ENCODE measurements at regions not wholly inside any gene's neighbourhood (a gene's known extent, or its start where the extent isn't known, plus 50 kb on each side); places are given as distances from the start of the nearest gene placed in this dataset.

DNA sequence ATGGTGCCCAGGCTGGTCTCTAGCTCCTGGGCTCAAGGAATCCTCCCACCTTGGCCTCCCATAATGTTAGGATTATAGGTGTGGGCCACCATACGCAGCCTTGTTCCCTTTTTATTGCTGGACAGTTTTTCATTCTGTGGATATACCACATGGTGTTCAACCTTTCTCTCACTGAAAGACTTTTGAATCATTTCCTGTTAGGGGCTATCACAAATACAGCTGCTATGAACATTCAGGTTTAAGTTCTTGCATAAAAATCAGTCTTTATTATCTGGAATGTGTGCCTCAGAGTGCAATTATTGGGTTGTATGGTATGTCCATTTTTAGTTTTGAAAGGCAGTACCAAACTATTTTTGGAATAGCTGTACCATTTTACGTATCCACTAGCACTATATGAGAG lies 647.2 kb downstream of the LIG4 start:
- Mint-ChIP-seq H3K4me3 (no peak overlapping the region), H3K27ac (no peak overlapping the region), H3K27me3 (ENCODE audit: low read depth) (no peaks in the 10 kb centered on the region), H3K36me3 (ENCODE audit: low read depth) (no peaks in the 10 kb centered on the region), H3K4me1 (no peaks in the 10 kb centered on the region), H3K9me3 (no peaks in the 10 kb centered on the region)
- TF ChIP-seq, protein P1, sequence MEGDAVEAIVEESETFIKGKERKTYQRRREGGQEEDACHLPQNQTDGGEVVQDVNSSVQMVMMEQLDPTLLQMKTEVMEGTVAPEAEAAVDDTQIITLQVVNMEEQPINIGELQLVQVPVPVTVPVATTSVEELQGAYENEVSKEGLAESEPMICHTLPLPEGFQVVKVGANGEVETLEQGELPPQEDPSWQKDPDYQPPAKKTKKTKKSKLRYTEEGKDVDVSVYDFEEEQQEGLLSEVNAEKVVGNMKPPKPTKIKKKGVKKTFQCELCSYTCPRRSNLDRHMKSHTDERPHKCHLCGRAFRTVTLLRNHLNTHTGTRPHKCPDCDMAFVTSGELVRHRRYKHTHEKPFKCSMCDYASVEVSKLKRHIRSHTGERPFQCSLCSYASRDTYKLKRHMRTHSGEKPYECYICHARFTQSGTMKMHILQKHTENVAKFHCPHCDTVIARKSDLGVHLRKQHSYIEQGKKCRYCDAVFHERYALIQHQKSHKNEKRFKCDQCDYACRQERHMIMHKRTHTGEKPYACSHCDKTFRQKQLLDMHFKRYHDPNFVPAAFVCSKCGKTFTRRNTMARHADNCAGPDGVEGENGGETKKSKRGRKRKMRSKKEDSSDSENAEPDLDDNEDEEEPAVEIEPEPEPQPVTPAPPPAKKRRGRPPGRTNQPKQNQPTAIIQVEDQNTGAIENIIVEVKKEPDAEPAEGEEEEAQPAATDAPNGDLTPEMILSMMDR (IDR thresholded peaks at IDR 0.05; ENCODE audit: unreplicated experiment in 3 of 3), result no peak

DNA sequence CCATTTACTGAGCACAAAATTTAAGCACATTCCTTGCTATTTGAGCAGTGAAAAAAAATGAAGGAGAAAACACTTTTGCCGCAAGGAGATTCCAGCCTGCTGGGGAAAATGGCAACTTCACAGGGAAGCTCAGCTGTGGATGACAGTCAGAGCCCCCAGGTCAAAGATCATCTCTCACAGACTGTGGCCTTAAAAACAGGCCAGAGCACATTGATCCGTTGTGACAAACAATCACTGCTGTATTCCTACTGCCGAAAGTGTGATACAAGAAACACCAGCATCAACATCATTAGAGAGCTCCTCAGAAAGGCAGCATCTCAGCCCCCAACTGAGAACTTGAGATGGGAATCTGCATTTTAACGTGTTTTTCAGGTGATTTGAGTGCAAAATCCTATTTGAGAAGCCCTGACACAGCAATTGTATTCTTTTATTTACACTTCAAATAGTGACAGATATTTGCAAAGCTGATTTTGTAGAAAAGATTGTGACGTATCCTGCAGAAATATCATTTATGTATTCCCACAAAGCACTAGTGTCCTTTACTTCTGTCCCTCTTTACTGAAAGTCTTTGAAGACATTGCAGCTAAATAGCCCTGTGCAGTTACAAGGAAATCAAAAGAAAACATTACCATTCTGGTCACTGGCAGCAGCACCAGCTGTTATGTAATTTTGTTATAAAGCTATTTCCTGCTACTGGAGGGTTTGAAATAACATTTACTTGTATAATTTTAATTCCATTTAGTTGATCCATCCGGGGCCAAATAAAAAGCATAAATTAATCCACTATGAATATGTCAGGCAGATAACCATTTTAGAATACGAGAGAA lies 652.0 kb downstream of the LIG4 start:
- no peaks in the 10 kb centered on the region for H3K9me3 Mint-ChIP-seq
- H3K4me3 Mint-ChIP-seq, result no peak overlapping the region
- no peaks in the 10 kb centered on the region for H3K27me3 Mint-ChIP-seq (ENCODE audit: low read depth)
- no peaks in the 10 kb centered on the region for H3K36me3 Mint-ChIP-seq (ENCODE audit: low read depth)
- no peak overlapping the region for H3K27ac Mint-ChIP-seq
- TF ChIP-seq, protein P1 (IDR thresholded peaks at IDR 0.05; ENCODE audit: unreplicated experiment in 3 of 3), result no peak
- H3K4me1 Mint-ChIP-seq, result no peaks in the 10 kb centered on the region

DNA sequence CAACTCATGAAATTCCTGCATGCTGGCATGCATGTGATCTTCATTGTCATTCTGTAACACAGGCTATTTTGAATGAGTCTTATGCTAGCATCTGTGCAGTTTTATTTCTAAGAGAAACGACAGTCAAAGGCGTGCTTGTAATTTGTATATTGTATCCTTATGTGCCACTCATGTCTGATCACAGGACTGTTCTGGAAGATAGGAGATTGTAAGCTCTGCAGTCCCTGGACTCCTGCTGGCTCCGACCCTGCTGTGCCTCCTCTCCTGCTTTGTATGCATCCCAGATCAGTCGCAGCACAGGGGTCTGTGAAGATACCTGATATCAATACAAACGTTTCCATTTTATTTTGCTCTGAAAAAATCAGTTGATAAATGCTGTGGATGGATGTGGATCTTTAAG lies 653.1 kb downstream of the LIG4 start:
- Mint-ChIP-seq H3K27ac (no peak overlapping the region), H3K36me3 (ENCODE audit: low read depth) (no peaks in the 10 kb centered on the region), H3K4me3 (no peak overlapping the region), H3K4me1 (no peaks in the 10 kb centered on the region), H3K27me3 (ENCODE audit: low read depth) (no peaks in the 10 kb centered on the region), H3K9me3 (no peaks in the 10 kb centered on the region)
- TF ChIP-seq, protein P1 (IDR thresholded peaks at IDR 0.05; ENCODE audit: unreplicated experiment in 3 of 3), result no peak

DNA sequence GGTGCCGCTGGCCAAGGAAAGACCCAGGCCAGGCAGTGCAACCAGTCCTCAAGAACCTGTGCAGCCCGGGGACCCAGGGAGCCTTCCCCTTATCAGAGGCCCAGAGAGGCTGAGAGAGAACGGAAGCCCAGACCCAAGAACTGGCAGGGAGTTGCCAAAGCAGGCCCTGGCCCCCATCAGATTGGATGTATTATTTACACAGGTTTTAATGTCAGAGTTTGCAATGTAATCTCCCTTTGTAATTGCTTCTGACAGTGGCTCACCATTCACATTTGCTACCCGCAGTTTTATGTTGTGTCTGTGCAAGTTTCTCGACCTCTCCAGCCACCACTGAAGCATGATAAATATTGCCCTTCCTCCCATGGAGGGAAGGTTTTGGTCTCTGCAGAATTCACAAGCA lies 660.9 kb downstream of the LIG4 start:
- Mint-ChIP-seq H3K27ac (no peak overlapping the region), H3K9me3 (no peaks in the 10 kb centered on the region), H3K4me1 (no peaks in the 10 kb centered on the region), H3K36me3 (ENCODE audit: low read depth) (no peaks in the 10 kb centered on the region), H3K4me3 (no peak overlapping the region), H3K27me3 (ENCODE audit: low read depth) (no peaks in the 10 kb centered on the region)
- TF ChIP-seq, protein P1 (IDR thresholded peaks at IDR 0.05; ENCODE audit: unreplicated experiment in 3 of 3), result no peak

DNA sequence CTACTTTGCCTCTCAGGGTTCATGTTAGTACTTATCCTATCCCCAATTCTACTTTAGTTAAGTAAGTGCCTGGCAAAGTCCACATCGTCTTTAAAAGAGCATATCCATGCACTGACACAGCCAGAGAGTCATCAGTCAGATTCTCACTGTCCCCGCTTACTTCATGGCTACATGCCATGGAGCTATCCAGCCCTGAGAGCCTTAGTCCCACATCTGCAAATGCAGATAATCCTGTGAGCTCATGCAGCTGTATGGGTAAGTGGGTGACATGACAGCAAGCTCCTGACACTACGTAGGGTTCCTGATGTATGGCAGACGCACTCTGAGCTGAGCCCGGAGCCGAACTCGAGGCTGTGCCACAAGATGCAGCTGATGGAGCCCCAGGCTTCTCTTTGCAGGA lies 661.5 kb downstream of the LIG4 start:
- Mint-ChIP-seq H3K27me3 (ENCODE audit: low read depth) (no peaks in the 10 kb centered on the region), H3K36me3 (ENCODE audit: low read depth) (no peaks in the 10 kb centered on the region), H3K4me1 (no peaks in the 10 kb centered on the region), H3K27ac (no peak overlapping the region), H3K4me3 (no peak overlapping the region), H3K9me3 (no peaks in the 10 kb centered on the region)
- TF ChIP-seq, protein P1 (IDR thresholded peaks at IDR 0.05; ENCODE audit: unreplicated experiment in 3 of 3), result no peak

DNA sequence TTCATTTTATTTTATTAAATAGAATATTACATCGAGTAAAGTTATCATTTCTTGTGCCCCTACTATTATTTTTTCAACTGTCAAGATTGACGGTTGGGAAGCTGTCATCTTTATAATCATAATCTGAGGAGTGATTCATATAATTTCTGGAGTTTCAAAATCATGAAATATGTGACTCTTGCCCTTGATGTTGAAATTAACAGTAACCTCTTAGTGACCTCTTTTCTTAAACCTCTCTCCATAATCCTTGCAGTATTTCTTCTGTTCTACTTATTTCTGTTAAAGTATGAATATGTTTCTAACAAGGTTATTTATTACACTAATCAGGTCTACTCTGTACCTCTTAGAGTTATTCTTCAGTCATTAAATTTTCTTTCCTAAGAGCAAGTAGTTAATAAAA lies 663.8 kb downstream of the LIG4 start:
- Mint-ChIP-seq H3K36me3 (ENCODE audit: low read depth) (no peaks in the 10 kb centered on the region), H3K9me3 (no peaks in the 10 kb centered on the region), H3K27ac (no peak overlapping the region), H3K4me1 (no peaks in the 10 kb centered on the region), H3K27me3 (ENCODE audit: low read depth) (no peaks in the 10 kb centered on the region), H3K4me3 (no peak overlapping the region)
- TF ChIP-seq, protein P1 (IDR thresholded peaks at IDR 0.05; ENCODE audit: unreplicated experiment in 3 of 3), result no peak
